Panc1 (cell line): ENCODE measurements at regions not wholly inside any gene's neighbourhood (a gene's known extent, or its start where the extent isn't known, plus 50 kb on each side); places are given as distances from the start of the nearest gene placed in this dataset.

Source experiments
- ATAC-seq: fragments of 200-7000 bp; cut with Tn5 transposase; 2 replicates; pipeline ENCODE4 v1.9.1; 2020; ENCODE audit warnings: mild to moderate bottlenecking, moderate library complexity
- BruUV-seq: library from RNA; stranded (reverse); fragments of 400-500 nt; replicated peaks from 2 replicates; lab custom pipeline; 2021; lab: Mats Ljungman, UMichigan
- CTCF ChIA-PET: fragments of 300-600 bp; sonication (Branson Sonifier 250); formaldehyde crosslinking; loops from one replicate; lab custom pipeline; 2022; ENCODE audit warnings: antibody characterized with exemption; lab: Charles Lee
- POLR2A ChIA-PET: fragments of 300-600 bp; sonication (Branson Sonifier 250); formaldehyde crosslinking; loops from one replicate; lab custom pipeline; 2022; ENCODE audit warnings: antibody characterized with exemption; lab: Charles Lee
- DNase-seq: peaks from one replicate; pipeline ENCODE4 v3.0.0-alpha.2; 2010; ENCODE audit warnings: low read depth, low spot score
- H3K27ac ChIP-seq: 2 replicates; pipeline ENCODE4 v1.5.1; 2011; ENCODE audit warnings: mild to moderate bottlenecking, low read length, inconsistent platforms
- H3K27me3 ChIP-seq: fragments of 200-500 bp; sonication (Bioruptor generic); 2 replicates; pipeline ENCODE4 v1.6.0; 2014; ENCODE audit warnings: low read length, inconsistent platforms; ENCODE audit not compliant: control insufficient read depth, insufficient read depth
- H3K36me3 ChIP-seq: fragments of 200-500 bp; sonication (Bioruptor generic); 2 replicates; pipeline ENCODE4 v1.5.1; 2014; ENCODE audit warnings: inconsistent platforms, mild to moderate bottlenecking, low read length, moderate library complexity; ENCODE audit not compliant: control insufficient read depth, insufficient read depth
- H3K4me1 ChIP-seq: 2 replicates; pipeline ENCODE4 v1.5.1; 2011; ENCODE audit warnings: inconsistent platforms, mild to moderate bottlenecking, low read length, moderate library complexity; ENCODE audit not compliant: control insufficient read depth, insufficient read depth
- H3K4me3 ChIP-seq, 2 experiments: 2 replicates each; pipeline ENCODE4 v1.5.1; 2011 to 2012; ENCODE audit warnings: low read depth in 2 of 2, low read length in 2 of 2, mild to moderate bottlenecking in 2 of 2, inconsistent platforms in 1 of 2, moderate library complexity in 1 of 2
- H3K9me3 ChIP-seq: fragments of 200-500 bp; sonication (Bioruptor generic); 2 replicates; pipeline ENCODE4 v1.5.1; 2014; ENCODE audit warnings: low read depth, mild to moderate bottlenecking, inconsistent platforms, low read length, moderate library complexity; ENCODE audit not compliant: control insufficient read depth, insufficient read depth
- CTCF ChIP-seq: fragments of 450-650 bp; IDR thresholded peaks from 2 replicates; pipeline ENCODE4 v1.5.1; 2017; ENCODE audit warnings: mild to moderate bottlenecking
- POLR2AphosphoS5 ChIP-seq: IDR thresholded peaks from 2 replicates; pipeline ENCODE4 v1.6.1; 2012; ENCODE audit warnings: mild to moderate bottlenecking, low read depth, low read length, moderate library complexity
- SIN3A ChIP-seq: IDR thresholded peaks from 2 replicates; pipeline ENCODE4 v1.6.1; 2012; ENCODE audit warnings: low read depth, mild to moderate bottlenecking, low read length, moderate library complexity, borderline replicate concordance; ENCODE audit not compliant: insufficient read depth
- TCF7L2 ChIP-seq: IDR thresholded peaks from 2 replicates; pipeline ENCODE4 v1.6.1; 2011; ENCODE audit warnings: mild to moderate bottlenecking, low read depth, low read length, inconsistent platforms
- in situ Hi-C: cut with HindIII; loops from 2 replicates; pipeline ENCODE4 v1.10.0; 2016; ENCODE audit warnings: low sequenced_read_pairs, low pct_unique_long_range_greater_than_20kb
- intact Hi-C: fragments of 100-400 bp; cut with micrococcal nuclease; formaldehyde crosslinking; loops from one replicate; pipeline ENCODE4 v1.10.0; 2022; ENCODE audit not compliant: unreplicated experiment
- TF ChIP-seq, protein P1 (sequence below), 2 experiments: IDR thresholded peaks; 2 replicates each; pipeline ENCODE4 v1.6.1; 2011 to 2012; ENCODE audit warnings: low read depth in 2 of 2, control low read depth in 1 of 2, low read length in 1 of 2, mild to moderate bottlenecking in 1 of 2, moderate library complexity in 1 of 2; ENCODE audit not compliant: insufficient read depth in 1 of 2

DNA sequence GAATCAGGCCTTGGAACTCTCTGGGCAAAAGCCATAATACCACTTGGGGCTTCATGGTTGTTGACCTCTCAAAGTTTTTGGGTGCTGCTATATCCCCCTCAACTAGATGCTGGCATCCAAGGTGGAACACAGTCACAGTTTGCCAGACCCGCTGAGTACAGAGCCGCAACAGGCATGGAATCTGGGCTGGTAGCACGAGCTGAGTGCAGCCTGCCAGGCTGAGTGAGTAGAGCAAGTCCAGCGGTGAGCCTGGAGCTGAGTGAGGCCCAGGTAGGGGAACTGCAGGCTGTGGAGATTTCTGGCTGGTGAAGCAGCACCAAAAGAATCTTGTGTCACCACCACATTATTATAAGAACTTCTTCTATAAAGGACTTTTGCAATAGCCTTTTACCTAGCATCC, 192.6 kb downstream of the PCDH17 start:
- POLR2A ChIA-PET: no interaction called here
- H3K4me1 ChIP-seq: no peaks in the 10 kb centered on the region

DNA sequence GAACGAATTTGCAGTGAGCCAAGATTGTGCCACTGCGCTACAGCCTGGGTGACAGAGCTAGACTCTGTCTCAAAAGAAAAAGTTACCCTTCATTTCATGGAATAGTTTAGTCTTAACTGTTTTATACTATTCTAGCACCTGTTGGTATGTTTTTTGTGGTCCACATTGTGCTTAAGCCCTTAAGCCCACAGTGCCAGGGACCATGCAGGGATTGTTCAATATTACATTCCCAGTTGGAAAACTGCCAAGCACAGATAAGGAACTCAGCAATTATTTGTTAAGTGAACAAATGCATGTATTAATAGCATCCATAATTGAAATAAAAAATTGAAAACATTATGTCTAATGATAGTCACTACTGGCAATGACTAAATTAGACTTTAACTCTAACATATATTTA, 193.5 kb downstream of the PCDH17 start:
- CTCF ChIA-PET: interaction anchor here (0.6 kb wide), 1 partner anchor 1495 kb away, joined by 3 read pairs; no protein-coding TSS in a partner anchor

More for the DNA sequence above, 192.6 kb downstream of the PCDH17 start:
- CTCF ChIA-PET: interaction anchor here (0.6 kb wide), 1 partner anchor 1856 kb away, joined by 3 read pairs; no protein-coding TSS in a partner anchor
- Histone ChIP-seq H3K9me3 (no peaks in the 10 kb centered on the region), H3K4me3 (no peak overlapping the region), H3K27me3 (no peaks in the 10 kb centered on the region), H3K27ac (no peak overlapping the region), H3K36me3 (no peaks in the 10 kb centered on the region)
- no TSS peak for BruUV-seq
- in situ Hi-C loops (no loop called here), intact Hi-C loops (no loop called here)
- DNase-seq: no peak
- no peak for ATAC-seq
- TF ChIP-seq, protein P1, sequence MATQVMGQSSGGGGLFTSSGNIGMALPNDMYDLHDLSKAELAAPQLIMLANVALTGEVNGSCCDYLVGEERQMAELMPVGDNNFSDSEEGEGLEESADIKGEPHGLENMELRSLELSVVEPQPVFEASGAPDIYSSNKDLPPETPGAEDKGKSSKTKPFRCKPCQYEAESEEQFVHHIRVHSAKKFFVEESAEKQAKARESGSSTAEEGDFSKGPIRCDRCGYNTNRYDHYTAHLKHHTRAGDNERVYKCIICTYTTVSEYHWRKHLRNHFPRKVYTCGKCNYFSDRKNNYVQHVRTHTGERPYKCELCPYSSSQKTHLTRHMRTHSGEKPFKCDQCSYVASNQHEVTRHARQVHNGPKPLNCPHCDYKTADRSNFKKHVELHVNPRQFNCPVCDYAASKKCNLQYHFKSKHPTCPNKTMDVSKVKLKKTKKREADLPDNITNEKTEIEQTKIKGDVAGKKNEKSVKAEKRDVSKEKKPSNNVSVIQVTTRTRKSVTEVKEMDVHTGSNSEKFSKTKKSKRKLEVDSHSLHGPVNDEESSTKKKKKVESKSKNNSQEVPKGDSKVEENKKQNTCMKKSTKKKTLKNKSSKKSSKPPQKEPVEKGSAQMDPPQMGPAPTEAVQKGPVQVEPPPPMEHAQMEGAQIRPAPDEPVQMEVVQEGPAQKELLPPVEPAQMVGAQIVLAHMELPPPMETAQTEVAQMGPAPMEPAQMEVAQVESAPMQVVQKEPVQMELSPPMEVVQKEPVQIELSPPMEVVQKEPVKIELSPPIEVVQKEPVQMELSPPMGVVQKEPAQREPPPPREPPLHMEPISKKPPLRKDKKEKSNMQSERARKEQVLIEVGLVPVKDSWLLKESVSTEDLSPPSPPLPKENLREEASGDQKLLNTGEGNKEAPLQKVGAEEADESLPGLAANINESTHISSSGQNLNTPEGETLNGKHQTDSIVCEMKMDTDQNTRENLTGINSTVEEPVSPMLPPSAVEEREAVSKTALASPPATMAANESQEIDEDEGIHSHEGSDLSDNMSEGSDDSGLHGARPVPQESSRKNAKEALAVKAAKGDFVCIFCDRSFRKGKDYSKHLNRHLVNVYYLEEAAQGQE (IDR thresholded peaks at IDR 0.05; ENCODE audit: insufficient read depth in 1 of 2, low read depth in 2 of 2, low read length in 1 of 2): no peak
- no peak for TF ChIP-seq CTCF
- TF ChIP-seq SIN3A: no peak
- no peak for TF ChIP-seq TCF7L2
- no peak for TF ChIP-seq POLR2AphosphoS5

More for the DNA sequence above, 193.5 kb downstream of the PCDH17 start:
- TF ChIP-seq CTCF (no peak), POLR2AphosphoS5 (no peak), SIN3A (no peak), TCF7L2 (no peak)
- TF ChIP-seq, protein P1 (IDR thresholded peaks at IDR 0.05; ENCODE audit: insufficient read depth in 1 of 2, low read depth in 2 of 2, low read length in 1 of 2): no peak
- Histone ChIP-seq H3K4me3 (no peak overlapping the region), H3K4me1 (no peaks in the 10 kb centered on the region), H3K27ac (no peak overlapping the region), H3K27me3 (no peaks in the 10 kb centered on the region), H3K9me3 (no peaks in the 10 kb centered on the region), H3K36me3 (no peaks in the 10 kb centered on the region)
- no TSS peak for BruUV-seq
- no peak for ATAC-seq
- DNase-seq: no peak
- POLR2A ChIA-PET: no interaction called here
- in situ Hi-C loops (no loop called here), intact Hi-C loops (no loop called here)
